ENCODE measurements at regions not wholly inside any gene's neighbourhood (a gene's known extent, or its start where the extent isn't known, plus 50 kb on each side); places are given as distances from the start of the nearest gene placed in this dataset.

DNA sequence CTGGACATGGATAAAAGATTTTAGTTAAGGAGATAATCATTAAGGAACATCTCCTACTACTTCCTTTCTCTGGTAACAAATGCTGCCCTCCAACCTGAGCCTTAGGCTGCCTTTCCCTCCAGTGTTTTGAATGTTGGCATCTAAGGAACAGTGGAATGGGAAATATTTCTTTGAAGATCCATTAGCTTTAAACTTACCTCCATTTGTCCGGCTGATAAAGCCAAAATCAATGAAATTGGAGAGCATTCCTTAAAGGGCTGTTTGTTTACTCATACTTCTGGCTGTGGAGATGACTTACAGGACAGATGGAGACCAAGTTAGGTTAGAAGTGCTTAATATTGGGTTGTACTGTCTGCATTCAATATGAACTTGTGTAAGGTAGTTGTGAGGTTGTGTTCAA, 439.1 kb downstream of the PLA2G4A start:
- ATAC-seq (ENCODE audit: poor library complexity): no peak
- Histone ChIP-seq H3K27ac (ENCODE audit: low read depth in 1 of 2, low read length in 2 of 2) (no peak overlapping the region), H3K4me3 (ENCODE audit: low read length) (no peak overlapping the region), H3K27me3 (ENCODE audit: control insufficient read depth in 1 of 2, insufficient read depth in 2 of 2, low read length in 2 of 2) (no peaks in the 10 kb centered on the region), H3K36me3 (ENCODE audit: insufficient read depth, low read length) (no peaks in the 10 kb centered on the region), H3K9me3 (ENCODE audit: control insufficient read depth in 1 of 2, insufficient read depth in 1 of 2, low read length in 2 of 2) (no peaks in the 10 kb centered on the region), H3K4me1 (ENCODE audit: insufficient read depth, low read length) (no peaks in the 10 kb centered on the region)
- Mint-ChIP-seq H3K4me3 (no peak overlapping the region), H3K4me1 (ENCODE audit: low read depth) (no peaks in the 10 kb centered on the region), H3K27ac (no peak overlapping the region), H3K36me3 (ENCODE audit: low read depth) (no peaks in the 10 kb centered on the region), H3K27me3 (no peaks in the 10 kb centered on the region), H3K9me3 (no peaks in the 10 kb centered on the region)
- POLR2A ChIA-PET: no interaction called here
- intact Hi-C loops (cut with DNase I, micrococcal nuclease): no loop called here
- CTCF ChIA-PET: no interaction called here
- TF ChIP-seq CTCF (IDR thresholded peaks at IDR 0.05): no peak
- DNase-seq: no peak

DNA sequence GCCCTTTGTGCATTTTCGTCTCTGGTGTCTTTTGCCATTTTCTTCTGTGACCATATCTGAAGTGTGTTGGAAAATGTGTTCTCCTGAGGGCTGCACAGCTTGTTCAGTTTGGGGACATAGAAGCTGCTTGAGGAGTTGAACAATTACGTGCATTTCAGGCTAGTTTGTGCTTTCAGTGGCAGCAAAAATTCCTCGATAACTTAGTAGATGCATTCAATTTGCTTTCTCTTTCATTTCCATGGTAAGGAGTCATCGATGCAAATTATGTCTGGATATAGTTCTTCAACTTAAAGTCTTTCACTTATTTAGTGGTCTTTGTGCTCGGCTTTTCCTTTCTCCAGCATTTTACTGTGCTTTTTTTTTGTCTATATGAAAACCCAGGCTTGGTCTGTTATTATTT, 441.5 kb downstream of the PLA2G4A start:
- TF ChIP-seq CTCF (IDR thresholded peaks at IDR 0.05): no peak
- no peak overlapping the region for H3K4me3 Mint-ChIP-seq
- Histone ChIP-seq H3K4me1 (ENCODE audit: insufficient read depth, low read length) (no peaks in the 10 kb centered on the region), H3K4me3 (ENCODE audit: low read length) (no peak overlapping the region), H3K27ac (ENCODE audit: low read depth in 1 of 2, low read length in 2 of 2) (no peak overlapping the region), H3K9me3 (ENCODE audit: control insufficient read depth in 1 of 2, insufficient read depth in 1 of 2, low read length in 2 of 2) (no peaks in the 10 kb centered on the region), H3K27me3 (ENCODE audit: control insufficient read depth in 1 of 2, insufficient read depth in 2 of 2, low read length in 2 of 2) (no peaks in the 10 kb centered on the region), H3K36me3 (ENCODE audit: insufficient read depth, low read length) (no peaks in the 10 kb centered on the region)
- H3K4me1 Mint-ChIP-seq (ENCODE audit: low read depth): no peaks in the 10 kb centered on the region
- H3K27me3 Mint-ChIP-seq: no peaks in the 10 kb centered on the region
- no peak for DNase-seq
- intact Hi-C loops (cut with DNase I, micrococcal nuclease): no loop called here
- ChIA-PET POLR2A (no interaction called here), CTCF (no interaction called here)
- H3K9me3 Mint-ChIP-seq: no peaks in the 10 kb centered on the region
- H3K36me3 Mint-ChIP-seq (ENCODE audit: low read depth): no peaks in the 10 kb centered on the region
- no peak overlapping the region for H3K27ac Mint-ChIP-seq
- ATAC-seq (ENCODE audit: poor library complexity): no peak

DNA sequence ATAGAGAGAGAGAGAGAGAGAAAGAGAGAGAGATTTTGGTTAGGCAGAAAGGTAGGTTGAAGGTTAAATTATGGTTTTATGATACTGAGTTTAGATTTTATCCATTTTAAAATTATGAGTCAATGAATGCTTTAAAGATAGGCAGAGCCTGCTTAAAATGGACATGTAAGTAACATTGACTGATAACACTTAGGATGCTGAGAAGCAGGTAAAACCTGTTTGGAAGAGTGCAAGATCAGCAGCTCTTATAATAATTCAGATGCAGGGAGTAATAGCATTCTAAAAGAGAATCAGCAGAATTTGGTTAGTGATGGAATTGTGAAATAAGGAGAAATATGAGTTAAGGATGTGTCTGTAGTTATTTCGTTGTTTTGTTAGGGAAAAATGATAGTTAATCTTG, 446.6 kb downstream of the PLA2G4A start:
- no peaks in the 10 kb centered on the region for H3K36me3 Mint-ChIP-seq (ENCODE audit: low read depth)
- H3K36me3 ChIP-seq (ENCODE audit: insufficient read depth, low read length): no peaks in the 10 kb centered on the region
- H3K27me3 ChIP-seq (ENCODE audit: control insufficient read depth in 1 of 2, insufficient read depth in 2 of 2, low read length in 2 of 2): no peaks in the 10 kb centered on the region
- H3K27ac ChIP-seq (ENCODE audit: low read depth in 1 of 2, low read length in 2 of 2): no peak overlapping the region
- intact Hi-C loops (cut with DNase I, micrococcal nuclease): no loop called here
- TF ChIP-seq CTCF (IDR thresholded peaks at IDR 0.05): no peak
- no peaks in the 10 kb centered on the region for H3K27me3 Mint-ChIP-seq
- no peaks in the 10 kb centered on the region for H3K4me1 ChIP-seq (ENCODE audit: insufficient read depth, low read length)
- no peaks in the 10 kb centered on the region for H3K9me3 Mint-ChIP-seq
- ChIA-PET CTCF (no interaction called here), POLR2A (no interaction called here)
- DNase-seq: no peak
- H3K9me3 ChIP-seq (ENCODE audit: control insufficient read depth in 1 of 2, insufficient read depth in 1 of 2, low read length in 2 of 2): no peaks in the 10 kb centered on the region
- no peak overlapping the region for H3K4me3 ChIP-seq (ENCODE audit: low read length)
- no peak overlapping the region for H3K27ac Mint-ChIP-seq
- ATAC-seq (ENCODE audit: poor library complexity): no peak
- no peak overlapping the region for H3K4me3 Mint-ChIP-seq
- no peaks in the 10 kb centered on the region for H3K4me1 Mint-ChIP-seq (ENCODE audit: low read depth)
